Breast epithelium (tissue), 3 donors: ENCODE measurements at regions not wholly inside any gene's neighbourhood (a gene's known extent, or its start where the extent isn't known, plus 50 kb on each side); places are given as distances from the start of the nearest gene placed in this dataset.

Experiments
- POLR2A ChIP-seq: fragments of 450-650 bp; IDR thresholded peaks from one replicate; pipeline ENCODE4 v1.6.1; 2016; ENCODE audit warnings: antibody characterized with exemption, mild to moderate bottlenecking, moderate library complexity
- POLR2AphosphoS5 ChIP-seq, 3 donors: sonication (generic); formaldehyde crosslinking; IDR thresholded peaks; one replicate each; pipeline ENCODE4 v1.6.1; 2017; ENCODE audit warnings: antibody characterized with exemption in 3 of 3
- TF ChIP-seq, protein P1 (sequence below), 3 donors: fragments of 450-650 bp; IDR thresholded peaks; one replicate each; pipeline ENCODE4 v1.5.1; 2016 to 2017; ENCODE audit warnings: antibody characterized with exemption in 3 of 3, mild to moderate bottlenecking in 3 of 3, moderate library complexity in 3 of 3

DNA sequence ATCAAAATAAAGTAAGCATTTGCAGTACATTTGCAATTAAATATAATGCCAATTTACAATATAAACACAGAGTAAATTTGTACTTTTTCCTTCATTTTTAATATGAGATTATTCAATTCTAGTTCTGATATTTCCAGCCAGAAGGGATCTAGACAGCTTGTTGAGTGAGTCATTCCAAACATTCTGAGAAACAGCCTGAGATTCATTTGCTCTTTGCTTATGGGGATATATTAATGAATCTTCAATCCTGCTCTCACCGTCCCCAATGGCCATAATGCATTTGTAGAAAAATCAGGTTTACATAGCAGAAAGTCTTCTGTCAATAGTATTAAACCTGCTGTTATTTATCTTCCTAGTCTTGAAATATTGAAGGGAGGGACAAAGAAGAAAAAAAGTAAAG lies 554.2 kb downstream of the TUSC7 start:
- TF ChIP-seq, protein P1, sequence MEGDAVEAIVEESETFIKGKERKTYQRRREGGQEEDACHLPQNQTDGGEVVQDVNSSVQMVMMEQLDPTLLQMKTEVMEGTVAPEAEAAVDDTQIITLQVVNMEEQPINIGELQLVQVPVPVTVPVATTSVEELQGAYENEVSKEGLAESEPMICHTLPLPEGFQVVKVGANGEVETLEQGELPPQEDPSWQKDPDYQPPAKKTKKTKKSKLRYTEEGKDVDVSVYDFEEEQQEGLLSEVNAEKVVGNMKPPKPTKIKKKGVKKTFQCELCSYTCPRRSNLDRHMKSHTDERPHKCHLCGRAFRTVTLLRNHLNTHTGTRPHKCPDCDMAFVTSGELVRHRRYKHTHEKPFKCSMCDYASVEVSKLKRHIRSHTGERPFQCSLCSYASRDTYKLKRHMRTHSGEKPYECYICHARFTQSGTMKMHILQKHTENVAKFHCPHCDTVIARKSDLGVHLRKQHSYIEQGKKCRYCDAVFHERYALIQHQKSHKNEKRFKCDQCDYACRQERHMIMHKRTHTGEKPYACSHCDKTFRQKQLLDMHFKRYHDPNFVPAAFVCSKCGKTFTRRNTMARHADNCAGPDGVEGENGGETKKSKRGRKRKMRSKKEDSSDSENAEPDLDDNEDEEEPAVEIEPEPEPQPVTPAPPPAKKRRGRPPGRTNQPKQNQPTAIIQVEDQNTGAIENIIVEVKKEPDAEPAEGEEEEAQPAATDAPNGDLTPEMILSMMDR (IDR thresholded peaks at IDR 0.05) = no peak
- TF ChIP-seq POLR2A = no peak
- no peak for TF ChIP-seq POLR2AphosphoS5 (IDR thresholded peaks at IDR 0.05)
